ENCODE measurements at regions not wholly inside any gene's neighbourhood (a gene's known extent, or its start where the extent isn't known, plus 50 kb on each side); places are given as distances from the start of the nearest gene placed in this dataset.

GRCh38 chr4:77473509-77473908, 132.1 kb upstream of the CXCL13 start:
- H3K36me3 ChIP-seq = no peaks in the 10 kb centered on the region
- peak in 1 of 2 donors; percentile 38 for DNase-seq (ENCODE audit: low read depth in 1 of 2, low spot score in 1 of 2)
- no peak overlapping the region for H3K4me3 ChIP-seq
- no peak overlapping the region for H3K27ac ChIP-seq
- H3K4me1 ChIP-seq (ENCODE audit: low read depth) = no peaks in the 10 kb centered on the region
- TF ChIP-seq CTCF (IDR thresholded peaks at IDR 0.05; ENCODE audit: low read depth, low read length) = peak; percentile 56
- no peaks in the 10 kb centered on the region for H3K27me3 ChIP-seq
- H3K9me3 ChIP-seq (ENCODE audit: low read depth) = no peaks in the 10 kb centered on the region

- peak in 1 of 2 donors; percentile 40 for DNase-seq (ENCODE audit: low read depth in 1 of 2, low spot score in 1 of 2)
- H3K9me3 ChIP-seq (ENCODE audit: low read depth) = no peaks in the 10 kb centered on the region
- H3K36me3 ChIP-seq = no peaks in the 10 kb centered on the region
- H3K27me3 ChIP-seq = no peaks in the 10 kb centered on the region
- no peak for TF ChIP-seq CTCF (IDR thresholded peaks at IDR 0.05; ENCODE audit: low read depth, low read length)
- no peaks in the 10 kb centered on the region for H3K4me1 ChIP-seq (ENCODE audit: low read depth)
- no peak overlapping the region for H3K4me3 ChIP-seq
- H3K27ac ChIP-seq = no peak overlapping the region
Observed at GRCh38 chr4:77481856-77482255, 123.8 kb upstream of the CXCL13 start.

- Histone ChIP-seq H3K4me3 (no peak overlapping the region), H3K4me1 (ENCODE audit: low read depth) (no peaks in the 10 kb centered on the region), H3K9me3 (ENCODE audit: low read depth) (no peaks in the 10 kb centered on the region), H3K27me3 (no peaks in the 10 kb centered on the region), H3K27ac (no peak overlapping the region), H3K36me3 (no peaks in the 10 kb centered on the region)
- TF ChIP-seq CTCF (IDR thresholded peaks at IDR 0.05; ENCODE audit: low read depth, low read length) = no peak
- peak in 1 of 2 donors; percentile 67 for DNase-seq (ENCODE audit: low read depth in 1 of 2, low spot score in 1 of 2)
Observed at GRCh38 chr4:77488882-77489281, 116.7 kb upstream of the CXCL13 start.

GRCh38 chr4:77493120-77493752, 112.4 kb upstream of the CXCL13 start:
- H3K27ac ChIP-seq = no peak overlapping the region
- H3K9me3 ChIP-seq (ENCODE audit: low read depth) = no peaks in the 10 kb centered on the region
- no peak overlapping the region for H3K4me3 ChIP-seq
- no peaks in the 10 kb centered on the region for H3K27me3 ChIP-seq
- no peaks in the 10 kb centered on the region for H3K4me1 ChIP-seq (ENCODE audit: low read depth)
- DNase-seq (ENCODE audit: low read depth in 1 of 2, low spot score in 1 of 2) = no peak
- no peak for TF ChIP-seq CTCF (IDR thresholded peaks at IDR 0.05; ENCODE audit: low read depth, low read length)
- H3K36me3 ChIP-seq = no peaks in the 10 kb centered on the region

DNA sequence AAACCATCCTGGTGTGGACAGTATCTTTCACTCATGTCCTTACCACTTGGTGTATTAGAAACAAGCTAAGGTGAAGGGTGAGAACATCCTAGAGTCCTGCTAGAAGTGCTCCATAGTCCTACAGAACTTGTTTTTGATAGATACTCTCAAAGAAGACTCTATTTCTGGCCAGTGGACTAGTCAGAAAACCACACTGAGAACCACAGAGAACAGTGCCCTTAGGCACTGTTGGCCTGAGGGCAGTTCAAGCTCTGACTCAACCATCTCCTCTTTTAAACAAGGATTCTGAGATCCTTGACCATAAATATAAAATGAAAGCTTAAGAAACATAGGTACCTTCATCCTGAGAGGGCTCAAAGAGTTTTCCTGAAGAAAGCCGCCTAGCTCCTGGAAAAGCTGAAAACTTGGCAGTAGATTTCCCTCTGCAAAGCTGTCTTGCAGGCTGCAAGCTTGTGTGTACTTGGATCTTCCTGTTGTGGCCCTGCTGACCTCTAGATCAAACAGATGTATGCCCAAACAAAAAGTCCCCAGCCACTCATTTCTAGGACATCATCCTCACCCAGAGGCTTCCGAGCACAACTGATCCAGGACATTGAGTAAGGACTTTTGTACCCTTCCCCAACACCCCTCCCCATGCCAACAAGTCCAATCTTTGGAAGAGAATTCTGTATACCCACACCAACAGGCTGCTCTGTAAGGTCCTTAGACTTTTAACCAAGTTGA, 111.6 kb upstream of the CXCL13 start:
- no peaks in the 10 kb centered on the region for H3K9me3 ChIP-seq (ENCODE audit: low read depth)
- H3K36me3 ChIP-seq = no peaks in the 10 kb centered on the region
- no peak overlapping the region for H3K27ac ChIP-seq
- no peaks in the 10 kb centered on the region for H3K4me1 ChIP-seq (ENCODE audit: low read depth)
- H3K4me3 ChIP-seq = no peak overlapping the region
- no peaks in the 10 kb centered on the region for H3K27me3 ChIP-seq
- TF ChIP-seq CTCF (IDR thresholded peaks at IDR 0.05; ENCODE audit: low read depth, low read length) = no peak
- DNase-seq (ENCODE audit: low read depth in 1 of 2, low spot score in 1 of 2) = no peak
